NB4 (cell line): ENCODE measurements at regions not wholly inside any gene's neighbourhood (a gene's known extent, or its start where the extent isn't known, plus 50 kb on each side); places are given as distances from the start of the nearest gene placed in this dataset.

Experiments used
- POLR2A ChIP-seq: IDR thresholded peaks from 2 replicates; pipeline ENCODE4 v1.6.1; 2011; ENCODE audit warnings: mild to moderate bottlenecking; ENCODE audit not compliant: insufficient read length; ENCODE audit errors: extremely low read depth
- TF ChIP-seq, protein P1 (sequence below): IDR thresholded peaks from one replicate; pipeline ENCODE4 v1.5.1; 2012; ENCODE audit warnings: low read depth, low read length

DNA sequence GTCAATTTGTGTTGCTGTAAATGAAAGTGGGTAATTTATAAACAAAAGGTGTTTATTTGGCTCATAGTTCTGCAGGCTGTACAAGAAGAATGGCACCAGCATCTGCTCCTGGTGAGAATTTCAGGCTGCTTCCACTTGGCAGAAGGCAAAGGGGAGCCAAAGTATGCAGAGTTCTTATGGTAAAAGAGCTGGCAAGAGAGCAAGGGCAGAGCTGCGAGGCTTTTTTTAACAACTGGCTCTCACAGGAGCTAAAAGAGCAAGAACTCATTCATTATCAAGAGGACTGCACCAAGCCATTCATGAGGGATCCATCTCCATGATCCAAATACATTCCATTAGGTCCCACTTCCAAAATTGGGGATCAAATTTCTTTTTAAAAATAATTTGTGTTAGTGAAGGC, 1712.7 kb downstream of the SLITRK5 start:
- no peak for TF ChIP-seq POLR2A
- TF ChIP-seq, protein P1, sequence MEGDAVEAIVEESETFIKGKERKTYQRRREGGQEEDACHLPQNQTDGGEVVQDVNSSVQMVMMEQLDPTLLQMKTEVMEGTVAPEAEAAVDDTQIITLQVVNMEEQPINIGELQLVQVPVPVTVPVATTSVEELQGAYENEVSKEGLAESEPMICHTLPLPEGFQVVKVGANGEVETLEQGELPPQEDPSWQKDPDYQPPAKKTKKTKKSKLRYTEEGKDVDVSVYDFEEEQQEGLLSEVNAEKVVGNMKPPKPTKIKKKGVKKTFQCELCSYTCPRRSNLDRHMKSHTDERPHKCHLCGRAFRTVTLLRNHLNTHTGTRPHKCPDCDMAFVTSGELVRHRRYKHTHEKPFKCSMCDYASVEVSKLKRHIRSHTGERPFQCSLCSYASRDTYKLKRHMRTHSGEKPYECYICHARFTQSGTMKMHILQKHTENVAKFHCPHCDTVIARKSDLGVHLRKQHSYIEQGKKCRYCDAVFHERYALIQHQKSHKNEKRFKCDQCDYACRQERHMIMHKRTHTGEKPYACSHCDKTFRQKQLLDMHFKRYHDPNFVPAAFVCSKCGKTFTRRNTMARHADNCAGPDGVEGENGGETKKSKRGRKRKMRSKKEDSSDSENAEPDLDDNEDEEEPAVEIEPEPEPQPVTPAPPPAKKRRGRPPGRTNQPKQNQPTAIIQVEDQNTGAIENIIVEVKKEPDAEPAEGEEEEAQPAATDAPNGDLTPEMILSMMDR = no peak
